ENCODE measurements at regions not wholly inside any gene's neighbourhood (a gene's known extent, or its start where the extent isn't known, plus 50 kb on each side); places are given as distances from the start of the nearest gene placed in this dataset.

DNA sequence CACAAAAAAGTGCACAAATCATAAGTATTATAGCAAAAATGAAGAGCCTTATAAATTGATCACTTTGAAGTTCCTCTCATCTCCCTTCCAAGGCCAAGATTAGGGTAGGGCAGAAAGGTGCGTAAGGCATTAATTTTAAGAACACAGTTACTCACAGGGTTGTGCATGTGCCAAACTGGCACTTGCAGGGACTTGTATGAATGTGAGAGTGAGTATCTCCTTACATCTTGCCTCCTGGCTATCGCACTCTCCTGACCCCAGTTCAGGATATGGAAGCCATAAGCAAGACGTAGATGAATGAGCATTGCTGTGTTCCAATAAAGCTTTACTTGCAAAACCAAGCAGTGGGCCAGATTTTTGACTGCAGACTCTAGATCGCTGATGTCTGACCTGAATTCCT is 510.1 kb upstream of the AADAT start:
- no peak for DNase-seq (ENCODE audit: low read depth)
- no peak overlapping the region for H3K4me3 ChIP-seq (ENCODE audit: low read depth, low read length)
- no peak for TF ChIP-seq CTCF (IDR thresholded peaks at IDR 0.05; ENCODE audit: control insufficient read depth, extremely low read depth, insufficient read depth)

DNA sequence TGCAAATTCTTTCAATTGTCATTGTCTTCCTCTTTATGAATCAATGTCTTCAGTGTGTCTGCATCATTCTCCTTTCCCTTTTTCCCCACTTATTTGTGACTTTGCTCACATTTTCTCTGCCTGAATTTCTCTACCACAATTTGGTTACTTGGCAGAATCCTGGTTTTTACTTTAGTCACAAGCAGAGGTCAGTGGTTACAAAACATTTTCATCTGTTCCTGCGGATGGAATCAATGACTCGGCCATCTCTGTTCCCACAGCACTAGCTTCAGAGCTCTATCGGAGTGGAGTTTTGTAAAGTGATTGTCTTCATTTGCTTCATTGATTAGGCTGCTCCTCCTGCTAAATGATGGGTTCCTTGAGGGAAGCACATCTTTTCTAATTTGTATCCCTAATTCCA is 501.3 kb upstream of the AADAT start:
- no peak for TF ChIP-seq CTCF (IDR thresholded peaks at IDR 0.05; ENCODE audit: control insufficient read depth, extremely low read depth, insufficient read depth)
- no peak for DNase-seq (ENCODE audit: low read depth)

GRCh38 chr4:170589597-170590191 is 499.9 kb upstream of the AADAT start:
- TF ChIP-seq CTCF (IDR thresholded peaks at IDR 0.05; ENCODE audit: control insufficient read depth, extremely low read depth, insufficient read depth) = peak; percentile 55
- peak; percentile 47 for DNase-seq (ENCODE audit: low read depth)
- no peak overlapping the region for H3K4me3 ChIP-seq (ENCODE audit: low read depth, low read length)

More for the DNA sequence above, 501.3 kb upstream of the AADAT start:
- no peak overlapping the region for H3K4me3 ChIP-seq (ENCODE audit: low read depth, low read length)

DNA sequence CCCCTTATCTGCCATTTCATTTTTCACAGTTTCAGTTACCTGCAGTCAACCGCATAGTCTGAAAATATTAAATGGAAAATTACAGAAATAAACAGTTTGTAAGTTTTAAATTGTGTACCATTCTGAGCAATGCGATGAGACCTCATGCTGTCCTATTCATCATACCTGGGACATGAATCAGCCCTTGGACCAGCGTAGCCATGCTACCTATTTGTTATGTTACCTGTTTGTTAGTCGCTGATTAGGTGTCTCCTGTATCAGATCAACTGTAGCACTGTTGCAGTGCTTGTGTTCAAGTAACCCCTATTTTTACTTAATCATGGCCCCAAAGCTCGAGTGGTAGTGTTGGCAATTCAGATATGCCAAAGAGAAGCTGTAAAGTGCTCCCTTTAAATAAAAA is 492.2 kb upstream of the AADAT start:
- TF ChIP-seq CTCF (IDR thresholded peaks at IDR 0.05; ENCODE audit: control insufficient read depth, extremely low read depth, insufficient read depth) = no peak
- H3K4me3 ChIP-seq (ENCODE audit: low read depth, low read length) = no peak overlapping the region
- no peak for DNase-seq (ENCODE audit: low read depth)

DNA sequence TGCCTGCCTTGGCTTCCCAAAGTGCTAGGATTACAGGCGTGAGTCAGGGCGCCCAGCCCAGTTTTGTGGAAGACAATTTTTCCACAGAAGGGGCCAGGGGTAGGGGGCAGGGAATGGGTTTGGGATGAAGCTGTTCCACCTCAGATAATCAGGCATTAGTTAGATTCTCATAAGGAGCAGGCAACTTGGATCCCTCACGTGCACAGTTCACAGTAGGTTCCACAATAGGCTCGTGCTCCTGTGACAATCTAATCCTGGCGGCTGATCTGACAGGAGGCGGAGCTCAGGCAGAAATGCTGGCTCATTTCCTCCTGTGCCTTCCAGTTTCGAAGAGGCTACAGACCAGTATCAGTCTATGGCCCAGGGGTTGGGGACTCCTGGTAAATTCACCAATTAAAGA is 491.6 kb upstream of the AADAT start:
- DNase-seq (ENCODE audit: low read depth) = no peak
- H3K4me3 ChIP-seq (ENCODE audit: low read depth, low read length) = no peak overlapping the region
- no peak for TF ChIP-seq CTCF (IDR thresholded peaks at IDR 0.05; ENCODE audit: control insufficient read depth, extremely low read depth, insufficient read depth)

- H3K4me3 ChIP-seq (ENCODE audit: low read depth, low read length) = no peak overlapping the region
- DNase-seq (ENCODE audit: low read depth) = no peak
- TF ChIP-seq CTCF (IDR thresholded peaks at IDR 0.05; ENCODE audit: control insufficient read depth, extremely low read depth, insufficient read depth) = no peak
Measured at GRCh38 chr4:170580651-170581050, 490.9 kb upstream of the AADAT start.

DNA sequence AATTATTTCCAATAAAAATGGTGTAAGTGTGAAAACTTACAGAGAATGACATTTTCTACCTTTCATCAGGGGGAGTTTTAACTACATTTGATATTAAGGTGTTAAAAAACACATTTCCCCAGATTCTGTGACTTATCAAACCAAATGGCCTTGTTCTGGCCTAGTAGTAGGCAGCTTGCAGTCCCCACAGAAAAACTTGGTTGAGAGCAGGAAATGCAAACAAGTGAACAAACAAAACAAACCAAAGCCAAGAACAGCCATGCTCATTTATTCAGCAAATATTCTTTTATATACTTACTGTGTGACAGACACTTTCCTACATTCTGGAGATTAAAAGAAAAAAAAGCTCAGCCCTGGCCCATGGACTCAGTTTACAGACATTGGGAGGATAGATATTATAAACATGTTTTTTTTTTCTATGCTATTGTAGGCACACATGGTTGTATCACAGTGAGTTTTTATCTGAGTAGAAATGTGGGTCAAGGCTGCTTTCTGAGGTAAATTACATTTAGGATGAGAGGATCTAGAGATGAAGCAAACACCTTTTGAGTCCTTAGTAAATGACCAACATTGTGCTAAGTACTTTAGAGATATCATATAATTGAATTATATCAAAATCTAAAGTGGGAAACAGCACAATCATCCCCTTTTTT is 449.2 kb upstream of the AADAT start:
- peak; percentile 54 for DNase-seq (ENCODE audit: low read depth)
- no peak for TF ChIP-seq CTCF (IDR thresholded peaks at IDR 0.05; ENCODE audit: control insufficient read depth, extremely low read depth, insufficient read depth)
- H3K4me3 ChIP-seq (ENCODE audit: low read depth, low read length) = no peak overlapping the region

All from LNCaP clone FGC (cell line).